B cell (primary cell): ENCODE measurements at regions not wholly inside any gene's neighbourhood (a gene's known extent, or its start where the extent isn't known, plus 50 kb on each side); places are given as distances from the start of the nearest gene placed in this dataset.

Experiments
- ATAC-seq: fragments of 200-7000 bp; cut with Tn5 transposase; one replicate; pipeline ENCODE4 v1.10.0; 2021; ENCODE audit warnings: low read depth, mild to moderate bottlenecking, moderate number of reproducible peaks, moderate library complexity
- CTCF ChIA-PET: fragments of 350-600 bp; sonication (Branson Sonifier 250); formaldehyde crosslinking; loops from one replicate; lab custom pipeline; 2021; ENCODE audit warnings: antibody characterized with exemption, inconsistent platforms; lab: Charles Lee
- POLR2A ChIA-PET: fragments of 350-600 bp; sonication (Branson Sonifier 250); formaldehyde crosslinking; loops from one replicate; lab custom pipeline; 2021; ENCODE audit warnings: antibody characterized with exemption; lab: Charles Lee
- DNase-seq: peaks from one replicate; pipeline ENCODE4 v3.0.0; 2013
- H2AFZ ChIP-seq: 2 replicates; pipeline ENCODE4 v1.6.1; 2012; ENCODE audit warnings: mild to moderate bottlenecking, low read depth, low read length; ENCODE audit not compliant: insufficient read depth, poor library complexity, severe bottlenecking
- H3K27ac ChIP-seq, 2 donors: 1 replicate in 1 of 2; 2 replicates in 1 of 2; pipeline ENCODE4 v1.5.1; 2012 to 2013; ENCODE audit warnings: low read length in 2 of 2, mild to moderate bottlenecking in 2 of 2, moderate library complexity in 1 of 2
- H3K27me3 ChIP-seq, 4 experiments: fragments of 200-600 bp in 1 of 4; sonication (generic) in 1 of 4; replicated peaks in 1 of 4; 1 replicate in 2 of 4; 2 replicates in 2 of 4; pipeline versions ENCODE4 v1.6.1 to v1.7.0; 2013 to 2016; ENCODE audit warnings: low read length in 3 of 4, mild to moderate bottlenecking in 2 of 4, mixed read lengths in 1 of 4, moderate library complexity in 1 of 4; ENCODE audit not compliant: insufficient read depth in 4 of 4, control insufficient read depth in 3 of 4; ENCODE audit errors: control extremely low read depth in 1 of 4
- H3K36me3 ChIP-seq, 2 experiments: replicated peaks in 1 of 2; 1 replicate in 1 of 2; 2 replicates in 1 of 2; pipeline versions ENCODE4 v1.6.1 to v1.7.1; 2013; ENCODE audit warnings: low read length in 1 of 2; ENCODE audit not compliant: insufficient read depth in 2 of 2, control insufficient read depth in 1 of 2; ENCODE audit errors: control extremely low read depth in 1 of 2, extremely low read depth in 1 of 2
- H3K4me1 ChIP-seq, 2 donors: fragments of 200-600 bp in 1 of 2; sonication (generic) in 1 of 2; 1 replicate in 1 of 2; 2 replicates in 1 of 2; pipeline versions ENCODE4 v1.5.1 to v1.6.1; 2013 to 2017; ENCODE audit warnings: low read length in 2 of 2; ENCODE audit not compliant: control insufficient read depth in 2 of 2, insufficient read depth in 2 of 2
- H3K4me2 ChIP-seq: replicated peaks from 2 replicates; pipeline ENCODE3; 2012; ENCODE audit warnings: mild to moderate bottlenecking, low read depth, low read length; ENCODE audit not compliant: poor library complexity, severe bottlenecking
- H3K4me3 ChIP-seq, 5 experiments: fragments of 200-600 bp in 1 of 5; sonication (generic) in 1 of 5; 1 replicate in 3 of 5; 2 replicates in 2 of 5; pipeline versions ENCODE4 v1.5.1 to v1.7.0; 2011 to 2016; ENCODE audit warnings: low read length in 4 of 5, mild to moderate bottlenecking in 4 of 5, low read depth in 2 of 5, control low read depth in 1 of 5, moderate library complexity in 1 of 5; ENCODE audit not compliant: insufficient read depth in 1 of 5; ENCODE audit errors: control extremely low read depth in 1 of 5, extremely low read depth in 1 of 5
- H3K79me2 ChIP-seq: fragments of 200-600 bp; sonication (generic); one replicate; pipeline ENCODE4 v1.6.0; 2016; ENCODE audit warnings: low read length; ENCODE audit not compliant: control insufficient read depth, insufficient read depth
- H3K9ac ChIP-seq: fragments of 200-600 bp; sonication (generic); 2 replicates; pipeline ENCODE4 v1.6.1; 2017; ENCODE audit warnings: mild to moderate bottlenecking, low read length, moderate library complexity
- H3K9me3 ChIP-seq, 3 donors: one replicate each; pipeline versions ENCODE4 v1.6.1 to v1.7.1; 2013; ENCODE audit warnings: low read length in 2 of 3; ENCODE audit not compliant: control insufficient read depth in 2 of 3, insufficient read depth in 1 of 3; ENCODE audit errors: control extremely low read depth in 1 of 3
- H4K20me1 ChIP-seq: 2 replicates; pipeline ENCODE4 v1.6.0; 2012; ENCODE audit warnings: mild to moderate bottlenecking, low read length; ENCODE audit not compliant: insufficient read depth, control insufficient read depth, poor library complexity, severe bottlenecking
- H3K27ac Mint-ChIP-seq: one replicate; pipeline ENCODE4 v1.8.0; 2021; ENCODE audit warnings: mixed read lengths
- H3K27me3 Mint-ChIP-seq: one replicate; pipeline ENCODE4 v1.8.0; 2021; ENCODE audit warnings: mixed read lengths
- H3K4me1 Mint-ChIP-seq: one replicate; pipeline ENCODE4 v1.8.0; 2021; ENCODE audit warnings: mixed read lengths
- H3K4me3 Mint-ChIP-seq: one replicate; pipeline ENCODE4 v1.8.0; 2021; ENCODE audit warnings: mixed read lengths
- H3K9me3 Mint-ChIP-seq: one replicate; pipeline ENCODE4 v1.8.0; 2022; ENCODE audit warnings: mixed read lengths; ENCODE audit not compliant: insufficient read depth
- EZH2 ChIP-seq: IDR thresholded peaks from 2 replicates; pipeline ENCODE4 v1.6.1; 2012; ENCODE audit warnings: borderline replicate concordance, low read depth, mild to moderate bottlenecking, moderate library complexity, low read length; ENCODE audit not compliant: insufficient read depth, poor library complexity, severe bottlenecking
- WGBS: methylation state at CpG from one replicate; pipeline ENCODE4 v1.1.5; 2013; ENCODE audit warnings: missing lambda C conversion rate; ENCODE audit not compliant: insufficient coverage; 5-methylcytosine and 5-hydroxymethylcytosine counted together
- intact Hi-C: fragments of 100-400 bp; cut with micrococcal nuclease; formaldehyde crosslinking; loops from one replicate; pipeline ENCODE4 v1.10.0; 2022
- TF ChIP-seq, protein P1 (sequence below): fragments of 200-600 bp; IDR thresholded peaks from one replicate; pipeline ENCODE4 v1.8.0; 2022; ENCODE audit warnings: antibody characterized with exemption, mild to moderate bottlenecking

DNA sequence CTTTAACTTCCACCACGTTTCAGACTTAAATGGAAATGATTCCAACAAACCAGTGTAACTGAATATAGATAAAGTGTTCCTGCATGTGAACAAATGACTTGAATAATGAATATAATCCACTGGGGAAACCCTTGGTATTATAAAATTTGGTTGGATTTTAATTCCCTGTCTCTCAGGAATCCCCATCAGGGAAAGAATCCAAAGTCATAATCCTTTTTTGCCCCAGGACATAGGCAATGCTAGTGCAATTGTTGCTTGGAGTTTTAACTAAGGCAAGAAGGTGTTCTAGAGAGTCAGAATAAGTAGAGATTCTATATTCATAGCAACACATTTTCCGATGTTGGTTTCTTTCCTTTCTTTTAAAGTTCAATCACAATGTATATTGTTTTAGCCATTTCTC lies 1169.4 kb downstream of the GALC start:
- intact Hi-C loops: no loop called here
- H3K36me3 ChIP-seq: no peaks in the 10 kb centered on the region
- WGBS: no CpG with 5 or more reads among the region's 2 CpGs
- Mint-ChIP-seq H3K9me3 (peaks cover 3% of the 10 kb centered on the region), H3K27me3 (no peaks in the 10 kb centered on the region), H3K4me1 (no peaks in the 10 kb centered on the region), H3K4me3 (no peak overlapping the region), H3K27ac (no peak overlapping the region)
- no peak for ATAC-seq
- DNase-seq: no peak
- H3K4me3 ChIP-seq: no peak overlapping the region
- no peak overlapping the region for H3K9ac ChIP-seq
- TF ChIP-seq, protein P1, sequence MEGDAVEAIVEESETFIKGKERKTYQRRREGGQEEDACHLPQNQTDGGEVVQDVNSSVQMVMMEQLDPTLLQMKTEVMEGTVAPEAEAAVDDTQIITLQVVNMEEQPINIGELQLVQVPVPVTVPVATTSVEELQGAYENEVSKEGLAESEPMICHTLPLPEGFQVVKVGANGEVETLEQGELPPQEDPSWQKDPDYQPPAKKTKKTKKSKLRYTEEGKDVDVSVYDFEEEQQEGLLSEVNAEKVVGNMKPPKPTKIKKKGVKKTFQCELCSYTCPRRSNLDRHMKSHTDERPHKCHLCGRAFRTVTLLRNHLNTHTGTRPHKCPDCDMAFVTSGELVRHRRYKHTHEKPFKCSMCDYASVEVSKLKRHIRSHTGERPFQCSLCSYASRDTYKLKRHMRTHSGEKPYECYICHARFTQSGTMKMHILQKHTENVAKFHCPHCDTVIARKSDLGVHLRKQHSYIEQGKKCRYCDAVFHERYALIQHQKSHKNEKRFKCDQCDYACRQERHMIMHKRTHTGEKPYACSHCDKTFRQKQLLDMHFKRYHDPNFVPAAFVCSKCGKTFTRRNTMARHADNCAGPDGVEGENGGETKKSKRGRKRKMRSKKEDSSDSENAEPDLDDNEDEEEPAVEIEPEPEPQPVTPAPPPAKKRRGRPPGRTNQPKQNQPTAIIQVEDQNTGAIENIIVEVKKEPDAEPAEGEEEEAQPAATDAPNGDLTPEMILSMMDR: no peak
- TF ChIP-seq EZH2: no peak
- H3K9me3 ChIP-seq: no peaks in the 10 kb centered on the region
- ChIA-PET POLR2A (no interaction called here), CTCF (no interaction called here)
- no peak overlapping the region for H3K4me2 ChIP-seq
- H3K27me3 ChIP-seq: no peaks in the 10 kb centered on the region
- no peaks in the 10 kb centered on the region for H3K4me1 ChIP-seq
- no peaks in the 10 kb centered on the region for H4K20me1 ChIP-seq
- no peaks in the 10 kb centered on the region for H3K79me2 ChIP-seq
- no peak overlapping the region for H3K27ac ChIP-seq
- H2AFZ ChIP-seq: no peak overlapping the region

DNA sequence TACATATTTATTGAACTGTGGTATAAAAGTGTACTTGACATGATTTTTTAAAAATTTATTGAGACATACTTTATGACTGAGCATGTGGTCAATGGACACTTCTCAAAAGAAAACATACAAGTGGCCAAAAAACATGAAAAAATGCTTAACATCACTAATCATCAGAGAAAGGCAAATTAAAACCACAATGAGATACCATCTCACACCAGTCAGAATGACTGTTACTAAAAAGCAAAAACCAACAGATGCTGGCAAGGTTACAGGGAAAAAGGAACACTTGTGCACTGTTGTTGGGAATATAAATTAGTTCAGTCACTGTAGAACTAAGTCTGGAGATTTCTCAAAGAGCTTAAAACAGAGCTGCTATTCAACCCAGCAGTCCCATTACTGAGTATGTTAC lies 1177.6 kb downstream of the GALC start:
- peaks cover 0 to 2% (median 0%) of the 10 kb centered on the region in 3 donors for H3K9me3 ChIP-seq
- ChIA-PET CTCF (no interaction called here), POLR2A (no interaction called here)
- no peak for ATAC-seq
- Mint-ChIP-seq H3K27me3 (no peaks in the 10 kb centered on the region), H3K27ac (no peak overlapping the region), H3K4me1 (no peaks in the 10 kb centered on the region), H3K9me3 (peaks cover 9% of the 10 kb centered on the region), H3K4me3 (no peak overlapping the region)
- H4K20me1 ChIP-seq: no peaks in the 10 kb centered on the region
- H3K36me3 ChIP-seq: no peaks in the 10 kb centered on the region
- no peak for DNase-seq
- H3K4me2 ChIP-seq: no peak overlapping the region
- H3K79me2 ChIP-seq: no peaks in the 10 kb centered on the region
- no peak overlapping the region for H3K27ac ChIP-seq
- H2AFZ ChIP-seq: no peak overlapping the region
- no peak overlapping the region for H3K4me3 ChIP-seq
- no peaks in the 10 kb centered on the region for H3K4me1 ChIP-seq
- H3K9ac ChIP-seq: no peak overlapping the region
- TF ChIP-seq EZH2: no peak
- TF ChIP-seq, protein P1: no peak
- intact Hi-C loops: no loop called here
- no peaks in the 10 kb centered on the region for H3K27me3 ChIP-seq
